GM23338 (cell line): ENCODE measurements at regions not wholly inside any gene's neighbourhood (a gene's known extent, or its start where the extent isn't known, plus 50 kb on each side); places are given as distances from the start of the nearest gene placed in this dataset.

Source experiments
- EZH2phosphoT487 ChIP-seq: fragments of 200-600 bp; sonication (generic); IDR thresholded peaks from one replicate; pipeline ENCODE4 v1.8.1; 2018; ENCODE audit warnings: antibody characterized with exemption; ENCODE audit not compliant: unreplicated experiment
- NANOG ChIP-seq: IDR thresholded peaks from 2 replicates; pipeline ENCODE4 v1.6.1; 2016; ENCODE audit warnings: antibody characterized with exemption, borderline replicate concordance
- REST ChIP-seq: IDR thresholded peaks from one replicate; pipeline ENCODE4 v1.6.1; 2018; ENCODE audit warnings: antibody characterized with exemption; ENCODE audit not compliant: unreplicated experiment
- TF ChIP-seq, protein P1 (sequence below), 2 experiments: fragments of 200-600 bp in 1 of 2; sonication (generic) in 1 of 2; conservative IDR thresholded peaks; 2 replicates each; pipeline versions ENCODE4 v1.5.1 to v1.6.1; 2016 to 2017; ENCODE audit warnings: antibody characterized with exemption in 2 of 2, low read depth in 2 of 2, mild to moderate bottlenecking in 2 of 2, moderate library complexity in 1 of 2

DNA sequence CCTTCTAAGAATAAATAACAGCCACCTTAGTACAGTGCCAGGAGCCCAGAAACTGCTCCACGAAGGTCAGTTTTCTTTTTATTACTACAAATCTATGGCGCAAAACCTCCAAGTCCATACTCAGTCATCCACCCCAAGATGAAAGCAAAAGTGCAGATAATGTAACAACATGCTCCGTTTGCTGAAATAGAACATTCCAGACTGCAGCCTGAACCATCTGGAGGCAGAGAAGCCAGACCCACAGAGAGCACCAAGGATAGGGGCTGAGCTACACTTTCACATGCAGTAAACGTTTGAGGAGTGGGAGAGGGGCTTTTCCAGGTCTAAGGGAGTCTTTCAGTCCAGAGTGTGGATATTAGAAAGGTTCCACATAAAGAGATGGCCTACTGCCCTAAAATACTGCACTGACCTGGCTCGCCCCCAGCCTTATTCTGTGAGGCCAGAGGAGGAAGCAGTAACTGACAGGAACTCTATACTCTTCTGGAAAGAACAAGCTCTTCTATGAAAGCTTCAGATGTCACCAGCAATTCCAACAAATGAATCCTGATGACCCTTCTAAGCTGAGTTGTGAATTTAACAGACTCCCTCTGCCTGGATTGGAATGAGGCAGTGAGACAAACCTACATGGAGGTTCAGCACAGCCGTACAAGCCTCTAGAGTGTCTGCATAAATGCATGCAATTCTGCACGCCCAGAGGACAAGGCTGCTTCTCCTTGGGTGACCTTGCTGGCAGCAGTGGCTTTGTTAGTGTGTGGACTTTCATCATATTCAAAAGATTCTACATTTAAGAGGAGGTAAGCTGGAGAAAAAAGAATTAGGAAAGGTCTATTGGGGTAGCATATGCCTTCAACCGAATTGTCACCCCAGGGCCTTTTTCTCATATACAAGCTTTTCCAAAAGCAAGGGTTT, 153.9 kb upstream of the EGLN3 start:
- TF ChIP-seq, protein P1, sequence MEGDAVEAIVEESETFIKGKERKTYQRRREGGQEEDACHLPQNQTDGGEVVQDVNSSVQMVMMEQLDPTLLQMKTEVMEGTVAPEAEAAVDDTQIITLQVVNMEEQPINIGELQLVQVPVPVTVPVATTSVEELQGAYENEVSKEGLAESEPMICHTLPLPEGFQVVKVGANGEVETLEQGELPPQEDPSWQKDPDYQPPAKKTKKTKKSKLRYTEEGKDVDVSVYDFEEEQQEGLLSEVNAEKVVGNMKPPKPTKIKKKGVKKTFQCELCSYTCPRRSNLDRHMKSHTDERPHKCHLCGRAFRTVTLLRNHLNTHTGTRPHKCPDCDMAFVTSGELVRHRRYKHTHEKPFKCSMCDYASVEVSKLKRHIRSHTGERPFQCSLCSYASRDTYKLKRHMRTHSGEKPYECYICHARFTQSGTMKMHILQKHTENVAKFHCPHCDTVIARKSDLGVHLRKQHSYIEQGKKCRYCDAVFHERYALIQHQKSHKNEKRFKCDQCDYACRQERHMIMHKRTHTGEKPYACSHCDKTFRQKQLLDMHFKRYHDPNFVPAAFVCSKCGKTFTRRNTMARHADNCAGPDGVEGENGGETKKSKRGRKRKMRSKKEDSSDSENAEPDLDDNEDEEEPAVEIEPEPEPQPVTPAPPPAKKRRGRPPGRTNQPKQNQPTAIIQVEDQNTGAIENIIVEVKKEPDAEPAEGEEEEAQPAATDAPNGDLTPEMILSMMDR (conservative IDR thresholded peaks at IDR 0.05; ENCODE audit: low read depth in 2 of 2) = no peak
- no peak for TF ChIP-seq NANOG
- TF ChIP-seq EZH2phosphoT487 = no peak
- no peak for TF ChIP-seq REST
